Keratinocyte (primary cell): ENCODE measurements at regions not wholly inside any gene's neighbourhood (a gene's known extent, or its start where the extent isn't known, plus 50 kb on each side); places are given as distances from the start of the nearest gene placed in this dataset.

Experiments used
- DNase-seq: peaks from one replicate; pipeline ENCODE4 v3.0.0-alpha.2; 2011; ENCODE audit warnings: low read depth, missing footprints, low spot score
- FAIRE-seq: peaks from 2 replicates; lab custom pipeline; 2011; peaks lifted over from hg19 to GRCh38; lab: Jason Lieb, UNC
- H2AFZ ChIP-seq: 2 replicates; pipeline ENCODE4 v1.6.0; 2012; ENCODE audit warnings: low read length, control low read depth, inconsistent platforms; ENCODE audit not compliant: control insufficient read depth
- H3K27ac ChIP-seq: 2 replicates; pipeline ENCODE4 v1.5.1; 2011; ENCODE audit warnings: low read length; ENCODE audit not compliant: control insufficient read depth, insufficient read depth
- H3K27me3 ChIP-seq: 3 replicates; pipeline ENCODE4 v1.6.0; 2011; ENCODE audit warnings: low read length; ENCODE audit not compliant: control insufficient read depth, insufficient read depth; ENCODE audit errors: extremely low read depth
- H3K36me3 ChIP-seq, 2 experiments: 2 replicates in 1 of 2; 3 replicates in 1 of 2; pipeline ENCODE4 v1.5.1; 2011; ENCODE audit warnings: low read length in 2 of 2, mild to moderate bottlenecking in 1 of 2; ENCODE audit not compliant: control insufficient read depth in 2 of 2, insufficient read depth in 2 of 2; ENCODE audit errors: extremely low read depth in 1 of 2
- H3K4me1 ChIP-seq: 3 replicates; pipeline ENCODE4 v1.5.1; 2011; ENCODE audit warnings: low read length; ENCODE audit not compliant: control insufficient read depth, insufficient read depth; ENCODE audit errors: extremely low read depth
- H3K4me2 ChIP-seq: 3 replicates; pipeline ENCODE4 v1.6.0; 2011; ENCODE audit warnings: low read depth, low read length; ENCODE audit not compliant: control insufficient read depth, insufficient read depth; ENCODE audit errors: extremely low read depth
- H3K4me3 ChIP-seq, 3 experiments: fragments of 200-600 bp in 1 of 3; sonication (generic) in 1 of 3; 2 replicates in 2 of 3; 3 replicates in 1 of 3; pipeline ENCODE4 v1.5.1; 2011 to 2016; ENCODE audit warnings: low read length in 3 of 3, mild to moderate bottlenecking in 3 of 3, control low read depth in 2 of 3, inconsistent platforms in 1 of 3, low read depth in 1 of 3, mixed read lengths in 1 of 3, mixed run types in 1 of 3, moderate library complexity in 1 of 3; ENCODE audit not compliant: control insufficient read depth in 2 of 3, insufficient read depth in 2 of 3; ENCODE audit errors: extremely low read depth in 1 of 3
- H3K79me2 ChIP-seq: 2 replicates; pipeline ENCODE4 v1.6.0; 2012; ENCODE audit warnings: low read length; ENCODE audit not compliant: control insufficient read depth, insufficient read depth
- H3K9ac ChIP-seq: 3 replicates; pipeline ENCODE4 v1.6.0; 2011; ENCODE audit warnings: low read length; ENCODE audit not compliant: control insufficient read depth, insufficient read depth; ENCODE audit errors: extremely low read depth
- H3K9me1 ChIP-seq: 3 replicates; pipeline ENCODE4 v1.6.0; 2011; ENCODE audit warnings: low read length; ENCODE audit not compliant: control insufficient read depth, insufficient read depth; ENCODE audit errors: extremely low read depth
- H3K9me3 ChIP-seq: 2 replicates; pipeline ENCODE4 v1.5.1; 2012; ENCODE audit warnings: low read depth, low read length; ENCODE audit not compliant: control insufficient read depth
- H4K20me1 ChIP-seq: 3 replicates; pipeline ENCODE4 v1.6.0; 2011; ENCODE audit warnings: low read length; ENCODE audit not compliant: control insufficient read depth, insufficient read depth; ENCODE audit errors: extremely low read depth
- EZH2 ChIP-seq: IDR thresholded peaks from one replicate; pipeline ENCODE4 v1.6.1; 2012; ENCODE audit warnings: inconsistent platforms, mild to moderate bottlenecking, low read length, moderate library complexity
- dilution Hi-C: fragments of 300-500 bp; cut with MboI; formaldehyde crosslinking; loops from one replicate; pipeline ENCODE4 v1.7.0; 2020; ENCODE audit warnings: low sequenced_read_pairs; ENCODE audit not compliant: extremely low pct_ligation_motif_present
- TF ChIP-seq, protein P1 (sequence below), 3 experiments: IDR thresholded peaks in 1 of 3; conservative IDR thresholded peaks in 1 of 3; optimal IDR thresholded peaks in 1 of 3; 2 replicates in 2 of 3; 3 replicates in 1 of 3; pipeline versions ENCODE3 to v1.5.1; 2011; ENCODE audit warnings: low read length in 3 of 3, mild to moderate bottlenecking in 3 of 3, moderate library complexity in 2 of 3, control low read depth in 1 of 3, inconsistent platforms in 1 of 3; ENCODE audit not compliant: insufficient read depth in 2 of 3; ENCODE audit errors: extremely low read depth in 1 of 3

DNA sequence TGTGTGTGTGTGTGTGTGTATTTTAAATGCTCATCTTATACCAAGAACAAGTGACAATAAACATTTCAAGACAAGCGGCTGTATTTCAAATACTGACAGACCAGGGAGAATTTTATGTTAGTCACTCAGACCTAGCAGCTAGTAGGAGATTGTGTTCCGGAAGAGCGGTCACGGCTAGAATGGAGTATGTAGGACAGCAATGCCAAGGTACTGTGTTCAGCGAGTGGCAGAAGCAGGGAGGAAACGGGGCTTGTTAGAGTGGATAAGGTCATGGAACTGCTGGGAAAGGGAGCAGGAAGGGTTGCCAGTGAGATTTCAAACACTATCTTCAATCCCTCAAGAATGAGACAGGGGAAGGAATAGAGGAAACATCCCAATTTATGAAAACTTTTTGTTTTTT, 260.5 kb upstream of the PITRM1 start:
- no peak for FAIRE-seq
- H3K36me3 ChIP-seq = no peaks in the 10 kb centered on the region
- H3K9me3 ChIP-seq = no peaks in the 10 kb centered on the region
- H3K4me2 ChIP-seq = no peak overlapping the region
- TF ChIP-seq, protein P1, sequence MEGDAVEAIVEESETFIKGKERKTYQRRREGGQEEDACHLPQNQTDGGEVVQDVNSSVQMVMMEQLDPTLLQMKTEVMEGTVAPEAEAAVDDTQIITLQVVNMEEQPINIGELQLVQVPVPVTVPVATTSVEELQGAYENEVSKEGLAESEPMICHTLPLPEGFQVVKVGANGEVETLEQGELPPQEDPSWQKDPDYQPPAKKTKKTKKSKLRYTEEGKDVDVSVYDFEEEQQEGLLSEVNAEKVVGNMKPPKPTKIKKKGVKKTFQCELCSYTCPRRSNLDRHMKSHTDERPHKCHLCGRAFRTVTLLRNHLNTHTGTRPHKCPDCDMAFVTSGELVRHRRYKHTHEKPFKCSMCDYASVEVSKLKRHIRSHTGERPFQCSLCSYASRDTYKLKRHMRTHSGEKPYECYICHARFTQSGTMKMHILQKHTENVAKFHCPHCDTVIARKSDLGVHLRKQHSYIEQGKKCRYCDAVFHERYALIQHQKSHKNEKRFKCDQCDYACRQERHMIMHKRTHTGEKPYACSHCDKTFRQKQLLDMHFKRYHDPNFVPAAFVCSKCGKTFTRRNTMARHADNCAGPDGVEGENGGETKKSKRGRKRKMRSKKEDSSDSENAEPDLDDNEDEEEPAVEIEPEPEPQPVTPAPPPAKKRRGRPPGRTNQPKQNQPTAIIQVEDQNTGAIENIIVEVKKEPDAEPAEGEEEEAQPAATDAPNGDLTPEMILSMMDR (optimal IDR thresholded peaks at IDR 0.05 in 1 of 3, IDR thresholded peaks at IDR 0.05 in 1 of 3, conservative IDR thresholded peaks at IDR 0.05 in 1 of 3; ENCODE audit: extremely low read depth in 1 of 3, insufficient read depth in 2 of 3, low read length in 3 of 3) = no peak
- no peak for TF ChIP-seq EZH2
- H3K27ac ChIP-seq = no peak overlapping the region
- no peak overlapping the region for H3K9ac ChIP-seq
- H3K4me1 ChIP-seq = no peaks in the 10 kb centered on the region
- dilution Hi-C loops = no loop called here
- no peak for DNase-seq
- H3K27me3 ChIP-seq = no peaks in the 10 kb centered on the region
- no peak overlapping the region for H2AFZ ChIP-seq
- no peaks in the 10 kb centered on the region for H4K20me1 ChIP-seq
- no peaks in the 10 kb centered on the region for H3K9me1 ChIP-seq
- H3K4me3 ChIP-seq = no peak overlapping the region
- H3K79me2 ChIP-seq = no peaks in the 10 kb centered on the region

DNA sequence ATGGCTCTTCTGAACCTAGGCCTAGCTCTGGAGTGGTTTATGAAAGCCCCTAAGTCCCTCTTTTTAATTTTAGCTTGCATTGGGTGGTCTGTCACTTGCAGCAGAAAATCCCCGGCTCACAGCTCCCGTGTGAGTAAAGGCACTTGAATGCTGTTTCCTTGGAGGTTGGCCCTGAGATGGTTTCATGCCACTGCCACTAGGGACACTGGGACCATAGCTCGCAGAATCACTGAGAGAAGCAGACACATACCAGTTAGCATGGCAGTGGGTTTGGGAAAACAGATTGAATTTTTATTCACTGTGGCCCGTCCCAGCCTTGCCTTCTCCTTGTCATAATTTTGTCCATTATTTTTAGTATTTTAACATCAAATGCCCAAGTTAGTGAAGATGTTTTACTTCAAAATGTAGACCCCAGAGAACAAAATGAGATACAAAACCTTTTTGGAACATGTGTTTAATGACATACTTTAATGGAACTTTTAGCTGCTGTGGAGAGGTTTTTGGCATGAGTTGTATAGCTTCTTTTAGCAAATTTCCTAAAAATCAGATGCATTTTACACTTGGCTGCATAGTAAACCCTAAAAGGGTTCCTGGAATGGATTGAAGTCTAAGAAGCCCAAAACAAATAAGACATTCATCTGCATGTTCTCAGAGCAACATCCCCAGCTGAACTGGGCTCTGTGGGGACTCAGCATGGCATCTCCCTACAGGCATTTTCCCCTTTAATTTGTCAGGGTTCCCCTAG, 259.7 kb upstream of the PITRM1 start:
- H3K36me3 ChIP-seq = no peaks in the 10 kb centered on the region
- H3K4me3 ChIP-seq = no peak overlapping the region
- no peaks in the 10 kb centered on the region for H3K4me1 ChIP-seq
- H3K9me3 ChIP-seq = no peaks in the 10 kb centered on the region
- H4K20me1 ChIP-seq = no peaks in the 10 kb centered on the region
- no peak overlapping the region for H2AFZ ChIP-seq
- no peak overlapping the region for H3K27ac ChIP-seq
- H3K9ac ChIP-seq = no peak overlapping the region
- no peaks in the 10 kb centered on the region for H3K27me3 ChIP-seq
- no peaks in the 10 kb centered on the region for H3K9me1 ChIP-seq
- no peak for FAIRE-seq
- dilution Hi-C loops = no loop called here
- DNase-seq = no peak
- H3K79me2 ChIP-seq = no peaks in the 10 kb centered on the region
- no peak for TF ChIP-seq EZH2
- no peak overlapping the region for H3K4me2 ChIP-seq

DNA sequence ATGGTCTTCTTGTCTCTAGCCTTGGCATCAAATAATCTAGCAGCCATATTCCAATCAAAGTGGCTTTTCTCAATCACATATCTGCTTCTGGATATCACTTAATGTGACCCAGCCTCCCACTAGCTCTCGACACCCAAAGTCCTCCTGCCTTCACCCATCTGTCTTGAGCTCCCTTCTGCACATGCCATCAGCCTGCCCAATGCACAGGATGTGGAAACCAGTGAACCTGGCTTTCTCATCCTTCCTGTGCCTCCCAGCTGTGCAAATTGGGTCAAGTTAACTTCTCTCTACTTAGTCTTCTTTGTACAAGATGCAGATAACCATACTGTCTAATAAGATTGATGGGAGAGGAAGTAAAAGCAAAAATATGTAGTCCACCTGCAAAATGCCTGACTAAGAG, 257.9 kb upstream of the PITRM1 start:
- no peaks in the 10 kb centered on the region for H3K9me3 ChIP-seq
- H3K9me1 ChIP-seq = no peaks in the 10 kb centered on the region
- no peak for TF ChIP-seq EZH2
- TF ChIP-seq, protein P1 (optimal IDR thresholded peaks at IDR 0.05 in 1 of 3, IDR thresholded peaks at IDR 0.05 in 1 of 3, conservative IDR thresholded peaks at IDR 0.05 in 1 of 3; ENCODE audit: extremely low read depth in 1 of 3, insufficient read depth in 2 of 3, low read length in 3 of 3) = no peak
- peaks cover 12% of the 10 kb centered on the region for H3K4me1 ChIP-seq
- no peak overlapping the region for H3K4me3 ChIP-seq
- no peaks in the 10 kb centered on the region for H3K27me3 ChIP-seq
- H3K27ac ChIP-seq = no peak overlapping the region
- no peaks in the 10 kb centered on the region for H4K20me1 ChIP-seq
- FAIRE-seq = no peak
- H3K36me3 ChIP-seq = no peaks in the 10 kb centered on the region
- no peak overlapping the region for H2AFZ ChIP-seq
- H3K9ac ChIP-seq = no peak overlapping the region
- dilution Hi-C loops = no loop called here
- no peak overlapping the region for H3K4me2 ChIP-seq
- no peaks in the 10 kb centered on the region for H3K79me2 ChIP-seq
- no peak for DNase-seq
